WTC11 (cell line): ENCODE measurements at regions not wholly inside any gene's neighbourhood (a gene's known extent, or its start where the extent isn't known, plus 50 kb on each side); places are given as distances from the start of the nearest gene placed in this dataset.

Experiments used
- CBFB ChIP-seq: sonication (generic); formaldehyde crosslinking; IDR thresholded peaks from 2 replicates; pipeline ENCODE4 v1.8.1; 2022; ENCODE audit warnings: mild to moderate bottlenecking, low read depth, missing genetic modification reagents
- CREM ChIP-seq: sonication (generic); formaldehyde crosslinking; IDR thresholded peaks from 2 replicates; pipeline ENCODE4 v1.8.1; 2022; ENCODE audit warnings: mild to moderate bottlenecking, missing genetic modification reagents, moderate library complexity
- CTCF ChIP-seq: fragments of 200-600 bp; IDR thresholded peaks from 2 replicates; pipeline ENCODE4 v1.8.0; 2022; ENCODE audit warnings: antibody characterized with exemption
- E2F1 ChIP-seq: sonication (generic); formaldehyde crosslinking; IDR thresholded peaks from 2 replicates; pipeline ENCODE4 v1.8.0; 2022; ENCODE audit warnings: mild to moderate bottlenecking, missing genetic modification reagents
- E2F4 ChIP-seq: sonication (generic); formaldehyde crosslinking; IDR thresholded peaks from 2 replicates; pipeline ENCODE4 v1.8.1; 2022; ENCODE audit warnings: low read depth, mild to moderate bottlenecking, moderate library complexity, missing genetic modification reagents, borderline replicate concordance
- E2F5 ChIP-seq: sonication (generic); formaldehyde crosslinking; IDR thresholded peaks from 2 replicates; pipeline ENCODE4 v1.8.1; 2022; ENCODE audit warnings: mild to moderate bottlenecking, moderate library complexity, missing genetic modification reagents
- JUN ChIP-seq: sonication (generic); formaldehyde crosslinking; IDR thresholded peaks from 2 replicates; pipeline ENCODE4 v1.8.0; 2023; ENCODE audit warnings: mild to moderate bottlenecking, missing genetic modification reagents
- MAX ChIP-seq: sonication (generic); formaldehyde crosslinking; IDR thresholded peaks from 2 replicates; pipeline ENCODE4 v1.8.0; 2022; ENCODE audit warnings: mild to moderate bottlenecking, missing genetic modification reagents
- NFATC4 ChIP-seq: fragments of 250-450 bp; sonication (Bioruptor Pico); IDR thresholded peaks from 2 replicates; pipeline ENCODE4 v1.9.0; 2021; ENCODE audit warnings: mild to moderate bottlenecking
- RORB ChIP-seq: fragments of 250-450 bp; sonication (Bioruptor Pico); IDR thresholded peaks from 2 replicates; pipeline ENCODE4 v1.9.0; 2021; ENCODE audit warnings: mild to moderate bottlenecking
- TCF7 ChIP-seq: sonication (generic); formaldehyde crosslinking; IDR thresholded peaks from 2 replicates; pipeline ENCODE4 v1.8.0; 2022; ENCODE audit warnings: mild to moderate bottlenecking, low read depth, missing genetic modification reagents, moderate library complexity
- TEAD4 ChIP-seq: sonication (generic); formaldehyde crosslinking; IDR thresholded peaks from 2 replicates; pipeline ENCODE4 v1.8.0; 2022; ENCODE audit warnings: mild to moderate bottlenecking, missing genetic modification reagents
- ZBTB21 ChIP-seq: sonication (generic); formaldehyde crosslinking; IDR thresholded peaks from 2 replicates; pipeline ENCODE4 v1.8.1; 2023; ENCODE audit warnings: mild to moderate bottlenecking, missing genetic modification reagents, borderline replicate concordance
- ZBTB43 ChIP-seq: sonication (generic); formaldehyde crosslinking; IDR thresholded peaks from 2 replicates; pipeline ENCODE4 v1.8.1; 2023; ENCODE audit warnings: mild to moderate bottlenecking, missing genetic modification reagents

GRCh38 chr9:126096340-126096739, 230.3 kb upstream of the MVB12B start:
- TF ChIP-seq ZBTB21 (CRISPR knock-in tag) (no peak), CTCF (no peak), CBFB (CRISPR knock-in tag) (no peak), E2F1 (CRISPR knock-in tag) (no peak), MAX (CRISPR knock-in tag) (no peak), RORB (CRISPR knock-in tag) (no peak), ZBTB43 (CRISPR knock-in tag) (no peak), NFATC4 (CRISPR knock-in tag) (no peak), TCF7 (CRISPR knock-in tag) (no peak), E2F5 (CRISPR knock-in tag) (no peak), CREM (CRISPR knock-in tag) (no peak), JUN (CRISPR knock-in tag) (no peak), E2F4 (no peak), TEAD4 (CRISPR knock-in tag) (no peak)
